C4-2B (cell line): ENCODE measurements at regions not wholly inside any gene's neighbourhood (a gene's known extent, or its start where the extent isn't known, plus 50 kb on each side); places are given as distances from the start of the nearest gene placed in this dataset.

ENCODE experiments used
- CTCF ChIP-seq: fragments of 450-650 bp; conservative IDR thresholded peaks from 2 replicates; pipeline ENCODE4 v1.5.1; 2017; ENCODE audit warnings: mild to moderate bottlenecking
- ZFX ChIP-seq: fragments of 450-650 bp; IDR thresholded peaks from 2 replicates; pipeline ENCODE4 v1.6.1; 2017

GRCh38 chr1:76013206-76013581, 61.4 kb upstream of the ST6GALNAC3 start:
- no peak for TF ChIP-seq CTCF
- no peak for TF ChIP-seq ZFX
